Progenitor cell of endocrine pancreas (in vitro differentiated cells): ENCODE measurements at regions not wholly inside any gene's neighbourhood (a gene's known extent, or its start where the extent isn't known, plus 50 kb on each side); places are given as distances from the start of the nearest gene placed in this dataset.

Experiments used
- DNase-seq: peaks from one replicate; pipeline ENCODE4 v3.0.0; 2021; ENCODE audit warnings: low spot score; ENCODE audit not compliant: unreplicated experiment
- H3K27ac Mint-ChIP-seq: 2 replicates; pipeline ENCODE4 v1.8.0; 2021; ENCODE audit warnings: mild to moderate bottlenecking, moderate library complexity, mixed read lengths
- H3K27me3 Mint-ChIP-seq: 2 replicates; pipeline ENCODE4 v1.8.0; 2021; ENCODE audit warnings: mixed read lengths
- H3K36me3 Mint-ChIP-seq: 2 replicates; pipeline ENCODE4 v1.8.0; 2022; ENCODE audit warnings: mixed read lengths; ENCODE audit not compliant: insufficient read depth
- H3K4me1 Mint-ChIP-seq: 2 replicates; pipeline ENCODE4 v1.8.0; 2021; ENCODE audit warnings: low read depth, mixed read lengths
- H3K4me3 Mint-ChIP-seq: 2 replicates; pipeline ENCODE4 v1.8.0; 2021; ENCODE audit warnings: low read depth, mild to moderate bottlenecking, moderate library complexity, mixed read lengths
- H3K9me3 Mint-ChIP-seq: 2 replicates; pipeline ENCODE4 v1.8.0; 2021; ENCODE audit warnings: low read depth, mixed read lengths
- TF ChIP-seq, protein P1 (sequence below): fragments of 200-600 bp; sonication (generic); IDR thresholded peaks from one replicate; pipeline ENCODE4 v1.5.0; 2021; ENCODE audit warnings: antibody characterized with exemption, mild to moderate bottlenecking; ENCODE audit not compliant: unreplicated experiment

DNA sequence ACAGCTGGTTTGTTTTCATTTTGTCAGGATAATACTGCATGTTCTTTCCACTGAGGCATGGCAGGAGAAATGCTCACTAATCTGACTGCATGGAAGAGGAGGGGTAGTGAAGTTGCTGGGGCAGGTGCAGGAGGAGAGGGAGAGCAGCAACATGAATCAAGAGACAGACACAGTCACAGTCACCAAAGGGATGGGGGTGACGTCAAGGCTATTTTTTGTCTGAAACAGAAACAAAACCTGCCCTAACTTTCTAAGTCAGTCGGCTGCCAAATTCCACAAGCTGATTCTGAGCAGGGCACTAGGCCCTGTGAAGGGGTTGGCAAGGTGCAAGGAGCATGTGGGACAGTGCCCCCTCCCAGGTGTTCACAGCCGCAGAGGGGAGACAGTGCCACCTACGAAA is 186.6 kb upstream of the NSMCE3 start:
- Mint-ChIP-seq H3K4me3 (no peak overlapping the region), H3K27ac (no peak overlapping the region), H3K27me3 (no peaks in the 10 kb centered on the region), H3K4me1 (no peaks in the 10 kb centered on the region), H3K36me3 (no peaks in the 10 kb centered on the region), H3K9me3 (no peaks in the 10 kb centered on the region)
- TF ChIP-seq, protein P1, sequence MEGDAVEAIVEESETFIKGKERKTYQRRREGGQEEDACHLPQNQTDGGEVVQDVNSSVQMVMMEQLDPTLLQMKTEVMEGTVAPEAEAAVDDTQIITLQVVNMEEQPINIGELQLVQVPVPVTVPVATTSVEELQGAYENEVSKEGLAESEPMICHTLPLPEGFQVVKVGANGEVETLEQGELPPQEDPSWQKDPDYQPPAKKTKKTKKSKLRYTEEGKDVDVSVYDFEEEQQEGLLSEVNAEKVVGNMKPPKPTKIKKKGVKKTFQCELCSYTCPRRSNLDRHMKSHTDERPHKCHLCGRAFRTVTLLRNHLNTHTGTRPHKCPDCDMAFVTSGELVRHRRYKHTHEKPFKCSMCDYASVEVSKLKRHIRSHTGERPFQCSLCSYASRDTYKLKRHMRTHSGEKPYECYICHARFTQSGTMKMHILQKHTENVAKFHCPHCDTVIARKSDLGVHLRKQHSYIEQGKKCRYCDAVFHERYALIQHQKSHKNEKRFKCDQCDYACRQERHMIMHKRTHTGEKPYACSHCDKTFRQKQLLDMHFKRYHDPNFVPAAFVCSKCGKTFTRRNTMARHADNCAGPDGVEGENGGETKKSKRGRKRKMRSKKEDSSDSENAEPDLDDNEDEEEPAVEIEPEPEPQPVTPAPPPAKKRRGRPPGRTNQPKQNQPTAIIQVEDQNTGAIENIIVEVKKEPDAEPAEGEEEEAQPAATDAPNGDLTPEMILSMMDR = no peak
- DNase-seq = no peak

DNA sequence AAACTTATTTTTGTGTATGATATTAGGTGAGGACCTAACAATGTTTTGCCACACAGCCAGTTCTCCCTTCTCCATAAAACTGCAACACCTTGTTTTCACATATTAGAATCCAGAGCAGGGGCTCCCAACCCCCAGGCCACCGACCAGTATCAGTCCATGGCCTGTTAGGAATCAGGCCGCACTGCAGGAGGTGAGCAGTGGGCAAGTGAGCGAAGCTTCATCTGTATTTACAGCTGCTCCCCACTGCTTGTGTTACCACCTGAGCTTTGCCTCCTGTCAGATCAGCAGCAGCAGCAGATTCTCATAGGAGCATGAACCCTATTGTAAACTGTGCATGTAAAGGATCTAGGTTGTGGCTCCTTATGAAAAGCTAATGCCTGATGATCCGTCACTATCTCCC is 185.9 kb upstream of the NSMCE3 start:
- H3K36me3 Mint-ChIP-seq = no peaks in the 10 kb centered on the region
- TF ChIP-seq, protein P1 = no peak
- DNase-seq = no peak
- no peak overlapping the region for H3K27ac Mint-ChIP-seq
- H3K9me3 Mint-ChIP-seq = no peaks in the 10 kb centered on the region
- no peak overlapping the region for H3K4me3 Mint-ChIP-seq
- H3K27me3 Mint-ChIP-seq = no peaks in the 10 kb centered on the region
- no peaks in the 10 kb centered on the region for H3K4me1 Mint-ChIP-seq

DNA sequence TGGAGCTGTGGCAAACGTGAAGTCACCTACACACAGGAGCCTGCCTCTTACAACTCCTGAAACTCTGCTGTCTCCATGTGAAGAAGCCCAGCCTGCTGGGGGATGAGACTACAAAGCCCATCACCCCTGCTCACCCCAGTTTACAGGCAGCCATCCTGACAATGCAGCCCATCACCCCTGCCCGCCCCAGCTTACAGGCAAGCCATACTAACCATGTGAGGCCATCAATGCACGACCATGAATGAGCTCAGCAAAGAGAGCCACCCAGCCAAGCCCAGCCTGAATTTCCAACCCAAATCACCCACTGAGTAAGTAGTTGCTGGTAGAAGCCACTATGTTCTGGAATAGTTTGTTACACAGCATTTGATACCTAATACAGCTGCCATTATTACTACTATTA is 185.4 kb upstream of the NSMCE3 start:
- DNase-seq = no peak
- H3K9me3 Mint-ChIP-seq = no peaks in the 10 kb centered on the region
- TF ChIP-seq, protein P1 = no peak
- H3K27ac Mint-ChIP-seq = no peak overlapping the region
- H3K27me3 Mint-ChIP-seq = no peaks in the 10 kb centered on the region
- H3K4me1 Mint-ChIP-seq = no peaks in the 10 kb centered on the region
- H3K4me3 Mint-ChIP-seq = no peak overlapping the region
- no peaks in the 10 kb centered on the region for H3K36me3 Mint-ChIP-seq

DNA sequence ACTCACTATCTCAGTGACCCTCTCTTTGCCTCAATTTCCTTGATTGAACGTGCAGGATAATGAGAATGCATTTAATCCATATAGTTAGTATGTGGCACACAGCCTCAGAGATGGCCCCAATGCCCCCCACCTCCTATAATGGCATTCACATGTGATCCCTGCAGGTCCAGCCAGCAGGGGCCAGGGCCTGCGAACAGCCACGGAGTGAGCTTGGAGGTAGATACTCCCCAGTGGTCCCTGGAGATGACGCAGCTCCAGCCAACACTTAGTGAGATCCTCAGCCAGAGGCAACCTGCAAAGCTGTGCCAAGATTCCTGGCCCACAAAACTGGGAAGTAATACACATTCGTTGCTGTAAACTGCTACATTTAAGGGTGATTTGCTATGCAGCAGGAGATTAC is 184.9 kb upstream of the NSMCE3 start:
- no peaks in the 10 kb centered on the region for H3K36me3 Mint-ChIP-seq
- TF ChIP-seq, protein P1 = no peak
- H3K4me3 Mint-ChIP-seq = no peak overlapping the region
- H3K27me3 Mint-ChIP-seq = no peaks in the 10 kb centered on the region
- no peaks in the 10 kb centered on the region for H3K4me1 Mint-ChIP-seq
- no peak for DNase-seq
- H3K9me3 Mint-ChIP-seq = no peaks in the 10 kb centered on the region
- H3K27ac Mint-ChIP-seq = no peak overlapping the region

DNA sequence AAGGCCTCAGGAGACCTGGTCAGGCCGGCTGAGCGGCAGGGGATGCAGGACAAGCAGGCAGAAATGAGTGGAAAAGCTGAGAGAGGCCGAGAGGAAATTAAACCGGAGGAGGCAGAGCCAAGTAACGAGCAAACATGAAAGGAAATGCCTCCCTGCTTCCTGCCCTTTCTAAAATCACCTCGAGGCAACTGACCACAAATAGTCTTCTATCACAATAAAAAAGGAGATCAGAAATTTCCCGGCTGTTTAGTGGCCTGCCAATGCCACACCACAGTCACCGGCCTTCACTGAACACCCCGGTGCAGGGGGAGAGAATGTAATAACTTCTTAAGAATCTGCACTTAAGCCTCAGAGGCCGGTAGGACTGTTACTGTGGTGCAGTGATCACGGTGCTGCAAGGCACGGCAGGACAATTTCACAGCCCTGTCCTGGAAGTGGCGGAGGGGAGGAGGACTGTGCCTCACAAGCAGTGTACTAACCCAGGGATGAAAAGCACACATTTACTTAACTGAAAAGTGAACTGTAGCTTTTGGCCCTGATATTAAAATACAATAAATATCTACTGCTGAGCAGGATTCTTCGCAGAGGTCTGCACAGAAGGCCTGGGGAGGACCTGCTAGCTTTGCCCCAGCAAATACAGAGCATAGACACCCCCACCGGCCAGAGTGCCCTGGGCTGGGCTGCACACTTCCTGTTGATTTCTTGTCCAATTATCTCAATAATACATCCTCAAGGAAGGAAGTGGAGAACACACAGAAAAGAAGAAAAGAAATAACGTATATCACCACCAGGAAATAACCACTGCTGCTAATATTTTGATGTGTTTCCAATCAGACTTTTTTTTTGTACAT is 183.5 kb upstream of the NSMCE3 start:
- Mint-ChIP-seq H3K9me3 (no peaks in the 10 kb centered on the region), H3K4me3 (no peak overlapping the region), H3K4me1 (no peaks in the 10 kb centered on the region), H3K27me3 (no peaks in the 10 kb centered on the region), H3K27ac (no peak overlapping the region), H3K36me3 (no peaks in the 10 kb centered on the region)
- TF ChIP-seq, protein P1 = no peak
- no peak for DNase-seq
